OCI-LY3 (cell line): ENCODE measurements at regions not wholly inside any gene's neighbourhood (a gene's known extent, or its start where the extent isn't known, plus 50 kb on each side); places are given as distances from the start of the nearest gene placed in this dataset.

Experiments
- EZH2phosphoT487 ChIP-seq: fragments of 200-600 bp; shearing (Covaris generic); IDR thresholded peaks from 2 replicates; pipeline ENCODE4 v1.6.1; 2018; ENCODE audit warnings: antibody characterized with exemption, mixed run types, low read depth
- TF ChIP-seq, protein P1 (sequence below): fragments of 200-600, 300-600 bp; sonication (generic); IDR thresholded peaks from 2 replicates; pipeline ENCODE4 v1.5.1; 2014; ENCODE audit warnings: antibody characterized with exemption, low read length, low read depth

DNA sequence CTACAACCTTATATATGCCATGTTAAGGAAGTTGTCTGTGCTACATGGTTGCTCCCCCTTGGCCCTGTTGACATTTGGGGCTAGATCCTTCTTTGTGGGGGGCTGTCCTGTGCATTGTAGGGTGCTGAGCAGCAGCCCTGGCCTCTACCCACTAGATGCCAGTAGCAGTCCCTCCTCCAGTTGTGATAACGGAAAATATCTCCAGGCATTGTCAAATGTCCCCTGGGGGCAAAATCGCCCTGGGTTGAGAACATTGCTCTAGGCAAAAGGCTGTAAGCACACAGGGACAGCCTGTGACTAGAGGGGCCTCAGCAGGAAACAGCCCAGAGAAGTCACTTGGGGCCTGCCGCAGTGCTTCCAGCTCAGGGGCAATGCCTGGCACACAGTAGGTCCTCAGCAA is 1100.3 kb downstream of the BCL11B start:
- TF ChIP-seq, protein P1, sequence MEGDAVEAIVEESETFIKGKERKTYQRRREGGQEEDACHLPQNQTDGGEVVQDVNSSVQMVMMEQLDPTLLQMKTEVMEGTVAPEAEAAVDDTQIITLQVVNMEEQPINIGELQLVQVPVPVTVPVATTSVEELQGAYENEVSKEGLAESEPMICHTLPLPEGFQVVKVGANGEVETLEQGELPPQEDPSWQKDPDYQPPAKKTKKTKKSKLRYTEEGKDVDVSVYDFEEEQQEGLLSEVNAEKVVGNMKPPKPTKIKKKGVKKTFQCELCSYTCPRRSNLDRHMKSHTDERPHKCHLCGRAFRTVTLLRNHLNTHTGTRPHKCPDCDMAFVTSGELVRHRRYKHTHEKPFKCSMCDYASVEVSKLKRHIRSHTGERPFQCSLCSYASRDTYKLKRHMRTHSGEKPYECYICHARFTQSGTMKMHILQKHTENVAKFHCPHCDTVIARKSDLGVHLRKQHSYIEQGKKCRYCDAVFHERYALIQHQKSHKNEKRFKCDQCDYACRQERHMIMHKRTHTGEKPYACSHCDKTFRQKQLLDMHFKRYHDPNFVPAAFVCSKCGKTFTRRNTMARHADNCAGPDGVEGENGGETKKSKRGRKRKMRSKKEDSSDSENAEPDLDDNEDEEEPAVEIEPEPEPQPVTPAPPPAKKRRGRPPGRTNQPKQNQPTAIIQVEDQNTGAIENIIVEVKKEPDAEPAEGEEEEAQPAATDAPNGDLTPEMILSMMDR = peak; percentile 18
- no peak for TF ChIP-seq EZH2phosphoT487
